D341Med (cell line): ENCODE measurements at regions not wholly inside any gene's neighbourhood (a gene's known extent, or its start where the extent isn't known, plus 50 kb on each side); places are given as distances from the start of the nearest gene placed in this dataset.

ENCODE experiments used
- DNase-seq: peaks from one replicate; pipeline ENCODE4 v3.0.0; 2012; ENCODE audit warnings: low spot score

- no peak for DNase-seq
Measured at GRCh38 chr11:19558189-19558986, 154.2 kb upstream of the NAV2 start.

- peak; percentile 72 for DNase-seq
Measured at GRCh38 chr11:19557720-19558140, 154.9 kb upstream of the NAV2 start.

GRCh38 chr11:19557185-19557584, 155.5 kb upstream of the NAV2 start:
- DNase-seq = no peak

GRCh38 chr11:19555266-19555665, 157.4 kb upstream of the NAV2 start:
- no peak for DNase-seq

GRCh38 chr11:19553683-19554333, 158.8 kb upstream of the NAV2 start:
- peak; percentile 80 for DNase-seq

GRCh38 chr11:19552656-19553260, 159.9 kb upstream of the NAV2 start:
- DNase-seq = no peak

- DNase-seq = no peak
Measured at GRCh38 chr11:19552161-19552560, 160.5 kb upstream of the NAV2 start.

GRCh38 chr11:19551457-19551856, 161.2 kb upstream of the NAV2 start:
- DNase-seq = no peak

- DNase-seq = no peak
Measured at GRCh38 chr11:19547044-19547443, 165.6 kb upstream of the NAV2 start.

- DNase-seq = no peak
Measured at GRCh38 chr11:19546325-19546724, 166.3 kb upstream of the NAV2 start.

GRCh38 chr11:19541521-19542049, 171.1 kb upstream of the NAV2 start:
- no peak for DNase-seq

GRCh38 chr11:19539861-19540260, 172.8 kb upstream of the NAV2 start:
- DNase-seq = no peak

GRCh38 chr11:19537803-19538453, 174.7 kb upstream of the NAV2 start:
- DNase-seq = no peak

GRCh38 chr11:19536131-19536530, 176.5 kb upstream of the NAV2 start:
- DNase-seq = no peak

- DNase-seq = no peak
Measured at GRCh38 chr11:19530505-19530904, 182.1 kb upstream of the NAV2 start.

GRCh38 chr11:19526119-19526518, 186.5 kb upstream of the NAV2 start:
- no peak for DNase-seq

GRCh38 chr11:19525714-19526113, 186.9 kb upstream of the NAV2 start:
- DNase-seq = no peak

- DNase-seq = no peak
Measured at GRCh38 chr11:19525276-19525675, 187.4 kb upstream of the NAV2 start.

- no peak for DNase-seq
Measured at GRCh38 chr11:19524171-19524671, 188.4 kb upstream of the NAV2 start.

- no peak for DNase-seq
Measured at GRCh38 chr11:19520681-19521080, 192.0 kb upstream of the NAV2 start.

GRCh38 chr11:19519912-19520641, 192.6 kb upstream of the NAV2 start:
- DNase-seq = no peak

GRCh38 chr11:19519353-19519752, 193.3 kb upstream of the NAV2 start:
- DNase-seq = no peak
